ENCODE measurements at regions not wholly inside any gene's neighbourhood (a gene's known extent, or its start where the extent isn't known, plus 50 kb on each side); places are given as distances from the start of the nearest gene placed in this dataset.
"Not testable (repeated sequence)": the region's sequence is repeated elsewhere in the genome, so short reads cannot be mapped to it uniquely, and the experiment has no call there.

- DNase-seq (ENCODE audit: low spot score) = no peak
Observed at GRCh38 chr6:27136978-27137814, 110.3 kb upstream of the PRSS16 start.

GRCh38 chr6:27138406-27138805, 109.1 kb upstream of the PRSS16 start:
- DNase-seq (ENCODE audit: low spot score) = no peak

- DNase-seq (ENCODE audit: low spot score) = no peak
Observed at GRCh38 chr6:27138837-27139755, 108.4 kb upstream of the PRSS16 start.

GRCh38 chr6:27139756-27140579, 107.5 kb upstream of the PRSS16 start:
- DNase-seq (ENCODE audit: low spot score) = no peak

GRCh38 chr6:27140999-27141528, 106.4 kb upstream of the PRSS16 start:
- no peak for DNase-seq (ENCODE audit: low spot score)

GRCh38 chr6:27141529-27142015, 105.9 kb upstream of the PRSS16 start:
- no peak for DNase-seq (ENCODE audit: low spot score)

- not testable (repeated sequence) for DNase-seq (ENCODE audit: low spot score)
Observed at GRCh38 chr6:27143020-27143388, 104.5 kb upstream of the PRSS16 start.

GRCh38 chr6:27143474-27144026, 104.0 kb upstream of the PRSS16 start:
- DNase-seq (ENCODE audit: low spot score) = no peak

- DNase-seq (ENCODE audit: low spot score) = no peak
Observed at GRCh38 chr6:27144740-27145079, 102.8 kb upstream of the PRSS16 start.

GRCh38 chr6:27145731-27146455, 101.6 kb upstream of the PRSS16 start:
- peak; percentile 66 for DNase-seq (ENCODE audit: low spot score)

GRCh38 chr6:27146456-27146705, 101.1 kb upstream of the PRSS16 start:
- DNase-seq (ENCODE audit: low spot score) = not testable (repeated sequence)

- DNase-seq (ENCODE audit: low spot score) = peak; percentile 99
Observed at GRCh38 chr6:27146706-27147505, 100.6 kb upstream of the PRSS16 start.

GRCh38 chr6:27148404-27148795, 99.1 kb upstream of the PRSS16 start:
- DNase-seq (ENCODE audit: low spot score) = no peak

- DNase-seq (ENCODE audit: low spot score) = no peak
Observed at GRCh38 chr6:27149150-27149549, 98.4 kb upstream of the PRSS16 start.

GRCh38 chr6:27154696-27155095, 92.8 kb upstream of the PRSS16 start:
- DNase-seq (ENCODE audit: low spot score) = no peak

GRCh38 chr6:27156874-27157458, 90.5 kb upstream of the PRSS16 start:
- DNase-seq (ENCODE audit: low spot score) = no peak

- DNase-seq (ENCODE audit: low spot score) = peak; percentile 55
Observed at GRCh38 chr6:27157459-27158315, 89.8 kb upstream of the PRSS16 start.

GRCh38 chr6:27158316-27158643, 89.2 kb upstream of the PRSS16 start:
- no peak for DNase-seq (ENCODE audit: low spot score)

- no peak for DNase-seq (ENCODE audit: low spot score)
Observed at GRCh38 chr6:27159725-27160124, 87.8 kb upstream of the PRSS16 start.
